ENCODE measurements at regions not wholly inside any gene's neighbourhood (a gene's known extent, or its start where the extent isn't known, plus 50 kb on each side); places are given as distances from the start of the nearest gene placed in this dataset.
"Not testable (repeated sequence)": the region's sequence is repeated elsewhere in the genome, so short reads cannot be mapped to it uniquely, and the experiment has no call there.

DNA sequence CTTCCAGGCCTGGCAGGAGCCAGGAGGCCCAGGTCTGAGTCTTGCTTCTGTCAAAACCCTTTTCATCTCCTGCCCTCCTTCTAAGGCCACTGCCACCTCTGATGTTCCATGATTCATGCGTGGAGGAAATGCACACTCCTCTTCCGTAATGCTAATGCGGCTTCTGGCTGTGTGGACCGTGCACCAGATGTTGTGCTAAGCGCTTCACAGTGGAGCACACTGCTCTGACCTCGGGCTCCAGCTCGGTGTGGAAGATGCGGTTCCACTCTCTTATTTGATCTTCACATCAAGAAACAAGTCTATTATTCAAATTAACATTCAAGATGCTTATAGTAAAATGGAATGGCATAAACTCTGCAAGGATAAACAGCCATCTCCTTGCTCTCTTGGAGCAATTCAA is 629.2 kb downstream of the UQCRFS1 start:
- no peak for DNase-seq

DNA sequence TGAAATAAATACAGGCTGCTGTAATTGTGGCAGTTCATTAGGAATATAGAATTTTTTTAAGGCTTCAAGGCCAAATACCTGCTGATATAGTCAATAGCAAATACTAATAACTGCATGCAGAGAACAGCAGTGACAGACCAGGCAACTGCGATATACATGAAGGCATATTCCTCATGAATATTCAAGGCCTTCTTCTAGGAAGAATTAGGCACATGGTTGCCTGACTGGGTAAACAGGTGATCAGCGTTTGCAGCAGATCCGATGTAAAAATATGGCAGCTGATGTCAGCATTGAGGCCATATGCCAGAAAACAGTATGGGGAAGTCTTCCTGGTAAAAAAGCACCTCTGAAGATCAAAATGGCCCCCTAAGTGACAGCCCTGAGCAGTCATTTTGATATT is 629.7 kb downstream of the UQCRFS1 start:
- DNase-seq = no peak

DNA sequence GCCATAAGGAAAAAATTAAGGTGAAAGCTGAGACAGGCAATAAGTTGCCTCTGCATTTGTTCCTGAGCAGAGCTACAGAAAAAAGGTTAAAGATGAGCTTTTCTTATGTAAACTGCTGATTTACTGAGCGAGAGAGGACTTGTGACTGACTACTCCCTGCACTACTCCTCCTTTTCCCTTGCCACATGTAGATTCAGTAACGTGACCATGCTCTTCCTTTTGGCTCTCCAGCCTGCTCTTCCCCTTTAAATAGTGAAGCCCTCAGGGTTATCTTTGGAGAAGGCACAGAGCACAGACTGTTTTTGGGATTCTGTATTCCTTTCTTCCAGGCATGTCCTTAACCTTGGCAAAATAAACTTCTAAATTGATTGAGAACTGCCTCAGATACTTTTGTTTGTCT is 630.2 kb downstream of the UQCRFS1 start:
- DNase-seq = no peak

DNA sequence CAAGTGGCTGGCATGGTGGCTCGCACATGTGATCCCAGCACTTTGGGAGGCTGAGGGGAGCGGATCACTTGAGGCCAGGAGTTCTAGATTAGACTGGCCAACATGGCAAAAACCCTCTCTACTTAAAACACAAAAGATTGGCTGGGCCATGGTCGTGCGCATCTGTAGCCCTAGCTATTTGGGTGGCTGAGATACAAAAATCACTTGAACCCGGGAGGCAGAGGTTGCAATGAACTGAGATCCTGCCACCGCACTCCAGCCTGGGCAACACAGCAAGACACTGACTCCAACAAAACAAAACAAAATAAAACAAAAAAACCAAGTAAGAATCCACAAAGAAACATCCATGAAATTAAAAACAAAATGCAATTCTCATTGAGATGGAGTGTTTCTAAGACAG is 630.6 kb downstream of the UQCRFS1 start:
- DNase-seq = no peak

DNA sequence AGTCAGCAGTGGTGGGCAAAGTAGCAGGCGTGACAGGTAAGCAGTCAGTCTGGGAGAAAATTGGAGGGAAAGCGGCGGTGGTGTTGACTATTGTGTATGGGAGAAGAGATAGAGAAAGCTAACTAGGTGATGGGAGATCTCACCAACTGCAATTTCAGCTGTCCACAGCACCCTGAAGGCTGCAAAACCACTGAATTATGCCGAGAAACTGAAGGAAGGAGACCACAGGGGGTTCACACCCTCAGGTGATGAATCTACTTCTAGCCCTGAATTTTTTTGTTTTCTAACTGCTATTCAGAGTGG is 631.5 kb downstream of the UQCRFS1 start:
- DNase-seq = no peak

DNA sequence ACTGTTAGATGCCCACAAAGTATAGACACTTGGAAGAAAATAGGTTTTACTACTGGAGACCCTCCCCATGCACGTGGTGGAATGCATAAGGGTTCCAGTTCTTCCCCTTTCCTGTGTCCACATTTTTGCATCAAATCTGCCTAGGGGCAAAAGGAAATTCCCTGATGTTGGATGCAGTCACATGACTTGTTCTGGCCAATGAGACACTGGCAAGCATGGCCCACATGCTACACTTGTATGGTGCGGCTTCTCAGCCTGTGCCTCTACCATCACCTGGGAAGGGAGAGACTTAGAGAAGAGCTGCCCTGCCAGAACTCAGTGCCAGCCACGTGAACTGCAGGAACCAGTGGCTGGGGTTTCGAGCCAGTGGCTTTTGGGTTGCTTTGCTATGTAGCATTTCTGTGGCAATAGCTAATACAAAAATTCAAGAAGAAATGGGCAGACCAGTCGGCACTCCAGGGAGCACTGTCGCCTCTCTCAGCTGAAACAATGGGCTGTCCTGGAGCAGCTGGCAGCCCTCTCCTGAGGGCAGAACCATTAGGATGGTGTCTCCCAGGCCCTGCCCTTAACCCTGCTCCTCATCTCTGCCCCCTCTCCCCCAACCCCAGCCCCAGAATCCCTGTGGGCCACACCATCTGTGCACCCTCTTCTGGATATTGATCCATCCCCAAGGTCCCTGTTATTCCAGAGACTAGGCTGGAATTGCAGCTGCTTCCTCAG is 634.0 kb downstream of the UQCRFS1 start:
- DNase-seq = no peak

DNA sequence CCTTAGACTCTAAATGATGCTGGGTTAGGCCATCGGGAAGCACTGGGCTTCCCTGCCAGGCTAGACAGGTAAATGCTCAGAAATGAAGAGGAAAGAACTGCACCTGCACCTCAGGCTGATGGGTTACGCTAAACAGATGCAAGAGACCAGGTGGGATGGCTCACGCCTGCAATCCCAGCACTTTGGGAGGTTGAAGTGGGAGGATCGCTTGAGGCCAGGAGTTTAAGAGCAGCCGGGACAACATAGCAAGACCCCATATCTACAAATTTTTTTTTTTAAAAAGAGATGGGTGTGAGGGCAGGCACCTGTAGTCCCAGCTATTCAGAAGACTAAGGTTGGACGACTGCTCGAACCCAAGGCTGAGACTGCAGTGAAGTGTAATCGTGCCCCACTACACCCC is 634.7 kb downstream of the UQCRFS1 start:
- no peak for DNase-seq

DNA sequence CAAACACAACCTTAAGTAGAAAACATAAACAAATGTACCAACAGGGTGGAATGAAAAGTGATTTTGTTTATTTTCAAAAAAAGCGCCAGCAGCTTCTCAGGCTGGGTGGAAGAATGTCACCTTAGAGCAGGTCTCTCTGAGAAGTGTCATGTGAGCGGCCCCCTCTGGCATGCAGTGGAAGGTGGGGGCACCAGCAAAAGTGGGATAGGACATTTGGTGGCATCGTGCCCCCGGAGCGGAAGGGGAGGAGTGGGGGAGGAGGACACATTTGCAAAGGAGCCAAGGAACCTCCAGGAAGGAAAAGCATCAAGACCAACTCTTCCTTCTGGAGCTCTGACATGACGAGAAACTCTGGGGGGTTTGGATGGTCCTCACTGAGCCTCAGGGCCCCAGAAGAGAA is 635.3 kb downstream of the UQCRFS1 start:
- DNase-seq = no peak

DNA sequence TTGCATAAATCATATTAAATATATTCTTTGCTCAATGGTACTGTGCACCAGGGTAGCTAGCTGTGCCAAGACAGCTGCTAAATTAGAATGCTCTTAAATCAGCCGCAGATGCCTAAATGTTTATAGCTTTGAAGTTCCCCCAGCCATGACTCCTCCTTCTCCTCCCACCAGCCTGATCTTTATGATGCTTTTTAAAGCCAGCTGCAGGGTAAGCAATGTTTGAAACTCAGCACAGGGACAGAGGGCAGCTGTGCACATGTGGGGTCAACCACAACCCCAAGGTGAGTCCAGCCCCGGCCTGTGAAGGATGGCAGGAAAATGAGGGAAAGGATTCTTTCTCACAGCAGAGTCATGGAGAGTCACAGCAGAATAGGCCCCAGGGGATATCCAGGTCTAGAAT is 635.7 kb downstream of the UQCRFS1 start:
- no peak for DNase-seq

DNA sequence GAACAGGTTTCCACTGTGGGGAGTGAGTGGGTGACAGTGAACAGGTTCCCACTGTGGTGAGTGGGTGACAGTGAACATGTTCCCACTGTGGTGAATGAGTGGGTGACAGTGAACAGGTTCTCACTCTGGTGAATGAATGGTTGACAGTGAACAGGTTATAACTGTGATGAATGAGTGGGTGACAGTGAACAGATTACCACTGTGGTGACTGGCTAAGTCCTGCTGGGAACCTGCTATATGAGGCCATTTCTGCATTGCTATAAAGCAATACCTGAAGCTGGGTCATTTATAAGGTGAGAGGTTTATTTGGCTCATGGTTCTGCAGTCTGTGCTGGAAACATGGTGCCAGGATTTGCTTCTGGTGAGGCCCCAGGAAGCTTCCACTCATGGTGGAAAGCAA is 637.1 kb downstream of the UQCRFS1 start:
- no peak for DNase-seq

DNA sequence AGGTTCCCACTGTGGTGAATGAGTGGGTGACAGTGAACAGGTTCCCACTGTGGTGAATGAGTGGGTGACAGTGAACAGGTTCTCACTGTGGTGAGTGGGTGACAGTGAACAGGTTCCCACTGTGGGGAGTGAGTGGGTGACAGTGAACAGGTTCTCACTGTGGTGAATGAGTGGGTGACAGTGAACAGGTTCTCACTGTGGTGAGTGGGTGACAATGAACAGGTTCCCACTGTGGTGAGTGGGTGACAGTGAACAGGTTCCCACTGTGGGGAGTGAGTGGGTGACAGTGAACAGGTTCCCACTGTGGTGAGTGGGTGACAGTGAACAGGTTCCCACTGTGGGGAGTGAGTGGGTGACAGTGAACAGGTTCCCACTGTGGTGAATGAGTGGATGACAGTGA is 637.6 kb downstream of the UQCRFS1 start:
- DNase-seq = not testable (repeated sequence)

DNA sequence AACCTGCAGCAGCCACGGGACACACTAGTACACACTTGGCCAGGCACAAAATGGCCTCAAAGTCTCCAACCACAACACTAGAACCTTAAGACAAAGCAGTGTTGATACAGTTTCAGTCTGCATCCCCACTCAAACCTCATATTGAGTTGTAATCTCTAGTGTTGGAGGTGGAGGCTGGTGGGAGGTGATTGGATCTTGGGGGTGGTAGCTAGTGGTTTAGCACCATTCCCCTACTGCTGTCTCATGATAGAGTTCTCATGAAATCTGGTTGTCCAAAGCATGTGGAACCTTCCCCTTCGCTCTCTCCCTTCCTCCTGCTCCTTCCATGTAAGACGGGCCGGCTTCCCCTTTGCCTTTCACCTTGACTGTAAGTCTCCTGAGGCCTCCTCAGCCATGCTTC is 638.7 kb downstream of the UQCRFS1 start:
- no peak for DNase-seq

DNA sequence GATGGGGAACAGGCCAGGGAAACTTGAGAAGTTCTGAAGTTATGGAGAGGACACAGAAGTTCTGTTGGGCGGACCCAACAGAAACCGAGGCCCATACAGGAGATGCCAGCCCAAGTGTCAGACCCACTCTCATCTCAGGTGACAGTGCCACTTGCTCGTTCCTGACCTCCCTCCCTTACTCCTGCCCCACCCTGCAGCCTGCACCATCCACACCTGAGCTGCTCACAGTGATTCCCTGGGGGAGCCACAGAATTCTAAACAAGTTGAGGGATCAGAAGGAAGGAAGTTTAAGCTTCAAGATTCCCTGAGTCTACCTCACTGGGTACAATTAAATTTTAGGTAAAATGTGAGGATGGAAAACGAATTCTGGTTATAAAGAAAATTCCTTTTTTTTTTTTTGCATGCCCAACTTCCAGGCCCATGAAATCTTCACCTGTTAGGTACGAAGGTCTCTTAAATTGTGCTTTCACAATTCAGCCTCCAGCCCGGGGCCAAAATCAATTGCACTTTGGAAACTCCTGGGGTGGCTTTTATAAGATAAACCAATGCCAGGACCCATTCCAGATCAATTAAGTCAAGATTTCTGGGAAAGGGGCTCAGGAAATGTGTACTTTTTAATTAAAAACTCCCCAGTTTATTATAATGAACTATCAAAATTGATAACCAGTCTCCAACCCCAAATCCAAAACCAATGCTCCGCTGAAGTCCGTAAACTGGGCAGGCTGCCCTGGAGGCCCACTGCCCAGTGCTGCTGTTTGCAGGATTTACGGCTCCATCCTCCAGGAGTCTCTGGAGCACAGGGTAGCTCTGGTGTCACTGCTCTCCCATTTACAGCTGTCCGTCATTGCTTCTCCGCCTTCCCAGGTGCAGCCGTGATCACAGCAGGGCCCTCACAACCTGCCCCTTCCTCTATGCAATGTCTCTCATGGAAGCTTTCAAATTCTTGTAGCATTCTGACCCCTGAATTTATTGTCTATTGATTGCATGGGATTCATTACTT is 643.5 kb downstream of the UQCRFS1 start:
- no peak for DNase-seq

DNA sequence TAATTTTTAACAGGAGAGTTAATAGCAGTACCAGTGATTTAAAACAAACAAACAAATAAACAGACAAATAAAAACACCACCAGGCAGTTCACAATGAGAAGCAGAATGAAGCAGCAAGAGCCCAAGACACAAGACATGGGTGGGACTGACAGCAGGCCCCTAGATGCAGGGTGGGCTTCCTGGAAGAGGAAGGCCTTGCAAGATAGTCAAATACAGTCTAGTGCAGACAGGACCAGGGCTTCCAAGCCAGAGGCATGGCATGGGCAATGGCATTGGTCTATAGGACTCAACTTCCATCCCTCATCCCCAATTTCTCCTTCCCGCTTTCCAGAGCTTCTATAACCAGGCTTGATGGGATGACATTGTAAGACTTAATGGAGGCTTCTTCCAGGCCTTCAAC is 645.1 kb downstream of the UQCRFS1 start:
- DNase-seq = no peak

DNA sequence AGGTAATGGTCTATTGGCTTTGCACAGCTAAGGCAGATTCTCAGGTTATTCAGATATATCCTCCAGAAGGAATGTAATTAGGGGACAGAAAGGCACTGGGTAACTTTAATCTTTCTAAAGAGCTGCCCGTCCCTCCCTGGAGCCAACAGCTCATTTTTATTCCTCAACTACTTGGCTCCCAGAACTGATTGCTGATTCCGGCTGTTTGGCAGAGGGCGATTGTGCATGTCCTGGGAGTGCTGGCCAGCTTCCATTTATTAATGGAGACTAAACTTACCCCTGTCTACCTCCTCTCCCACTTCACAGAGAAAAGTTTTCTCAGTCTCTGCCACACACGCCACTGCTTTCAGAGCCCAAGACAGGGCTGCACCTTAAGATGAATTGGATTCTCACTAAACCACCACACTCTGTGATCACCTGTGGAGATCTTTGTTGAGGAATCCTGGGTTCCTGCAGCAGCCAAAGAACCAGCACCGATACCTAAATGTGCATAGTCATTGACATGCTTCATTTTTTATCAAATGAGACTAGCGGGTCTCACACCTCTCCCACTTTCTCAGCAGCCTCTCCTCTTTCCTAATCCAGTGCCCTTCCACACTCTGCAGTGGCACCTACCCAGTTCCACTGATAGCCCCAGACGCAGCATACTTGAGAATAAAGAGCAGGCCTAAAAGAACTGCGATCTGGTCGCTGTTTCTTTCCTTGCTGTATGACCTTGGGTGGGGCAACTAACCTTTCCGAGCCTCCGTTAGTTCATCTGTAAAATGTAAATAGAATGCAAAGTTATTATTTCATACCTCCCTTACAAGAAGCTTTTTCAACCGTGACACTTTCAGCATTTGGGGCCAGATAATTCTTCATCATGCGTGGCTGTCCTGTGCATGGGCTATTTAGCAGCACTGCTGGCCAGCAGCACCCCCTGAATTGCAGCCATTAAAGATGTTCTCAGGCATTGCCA is 648.7 kb downstream of the UQCRFS1 start:
- no peak for DNase-seq

DNA sequence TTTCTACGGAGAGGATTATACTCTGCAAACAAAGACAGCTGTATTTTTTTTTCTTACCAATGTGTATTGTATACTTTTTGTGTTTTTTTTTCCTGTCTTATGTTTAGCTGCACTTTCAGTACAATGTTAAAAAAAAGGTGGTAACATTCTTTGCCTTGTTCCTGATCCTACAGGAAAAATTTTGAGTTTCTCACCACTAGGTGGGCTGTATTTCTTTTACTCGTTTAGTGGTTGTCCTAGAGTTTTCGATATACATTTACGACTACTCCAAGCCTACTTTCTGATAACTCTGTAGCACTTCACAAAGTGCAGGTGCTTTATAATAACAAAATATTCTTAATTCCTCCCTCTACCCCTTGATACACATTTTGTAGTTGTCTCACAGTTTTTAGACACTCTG is 652.2 kb downstream of the UQCRFS1 start:
- no peak for DNase-seq

DNA sequence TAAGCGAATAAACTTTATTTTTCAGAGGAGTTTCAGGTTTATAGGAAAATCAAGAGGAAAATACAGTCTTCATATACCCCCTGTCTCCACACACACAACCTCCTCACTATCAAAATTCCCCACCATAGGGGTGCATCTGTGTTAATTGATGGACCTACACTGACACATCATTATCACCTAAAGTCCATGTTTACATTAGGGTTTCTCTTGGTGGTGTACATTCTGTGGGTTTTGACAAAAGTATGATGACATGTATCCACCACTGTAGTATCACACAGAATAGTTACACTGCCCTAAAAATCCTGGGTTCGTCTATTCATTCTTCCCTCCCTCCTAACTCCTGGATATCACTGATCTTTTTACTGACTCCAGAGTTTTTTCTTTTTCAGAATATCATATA is 654.2 kb downstream of the UQCRFS1 start:
- DNase-seq = no peak

DNA sequence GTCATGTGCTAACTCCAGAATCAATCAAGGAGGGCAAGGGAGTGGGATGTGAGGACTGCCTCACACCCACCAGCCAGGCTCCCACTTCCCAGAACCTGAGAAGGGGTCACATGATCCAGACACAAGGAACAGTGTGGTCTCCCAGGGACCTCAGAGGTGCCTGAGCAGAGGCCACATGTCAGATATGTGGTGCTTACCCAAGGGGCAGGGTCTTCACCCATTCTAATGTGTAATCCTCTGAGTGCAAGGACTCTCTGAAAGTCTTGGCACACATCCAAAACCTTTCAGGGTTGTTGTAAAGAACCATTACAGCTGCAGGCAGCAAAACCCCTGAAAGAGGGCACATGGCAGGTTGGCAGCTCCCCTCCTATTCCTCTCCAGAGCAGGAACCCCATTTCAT is 656.6 kb downstream of the UQCRFS1 start:
- DNase-seq = no peak

DNA sequence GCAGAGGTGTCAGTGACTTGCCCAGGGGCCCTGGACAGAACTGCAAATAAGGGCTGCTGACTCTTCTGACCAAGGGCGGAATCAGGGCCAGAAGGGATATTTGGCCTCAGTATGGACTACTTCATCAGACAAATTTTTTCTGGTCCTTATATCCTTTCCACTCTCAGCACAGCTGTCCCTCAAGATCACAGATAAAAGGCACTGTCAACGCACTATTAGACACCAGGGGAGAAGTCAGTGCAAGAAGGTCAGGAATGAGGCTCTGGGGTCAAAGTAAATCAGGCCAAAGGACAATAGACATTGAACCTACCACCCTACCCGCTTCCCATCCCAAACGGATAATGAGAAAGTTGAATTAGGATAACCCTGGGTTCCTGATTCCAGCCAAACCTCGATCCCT is 657.6 kb downstream of the UQCRFS1 start:
- no peak for DNase-seq

DNA sequence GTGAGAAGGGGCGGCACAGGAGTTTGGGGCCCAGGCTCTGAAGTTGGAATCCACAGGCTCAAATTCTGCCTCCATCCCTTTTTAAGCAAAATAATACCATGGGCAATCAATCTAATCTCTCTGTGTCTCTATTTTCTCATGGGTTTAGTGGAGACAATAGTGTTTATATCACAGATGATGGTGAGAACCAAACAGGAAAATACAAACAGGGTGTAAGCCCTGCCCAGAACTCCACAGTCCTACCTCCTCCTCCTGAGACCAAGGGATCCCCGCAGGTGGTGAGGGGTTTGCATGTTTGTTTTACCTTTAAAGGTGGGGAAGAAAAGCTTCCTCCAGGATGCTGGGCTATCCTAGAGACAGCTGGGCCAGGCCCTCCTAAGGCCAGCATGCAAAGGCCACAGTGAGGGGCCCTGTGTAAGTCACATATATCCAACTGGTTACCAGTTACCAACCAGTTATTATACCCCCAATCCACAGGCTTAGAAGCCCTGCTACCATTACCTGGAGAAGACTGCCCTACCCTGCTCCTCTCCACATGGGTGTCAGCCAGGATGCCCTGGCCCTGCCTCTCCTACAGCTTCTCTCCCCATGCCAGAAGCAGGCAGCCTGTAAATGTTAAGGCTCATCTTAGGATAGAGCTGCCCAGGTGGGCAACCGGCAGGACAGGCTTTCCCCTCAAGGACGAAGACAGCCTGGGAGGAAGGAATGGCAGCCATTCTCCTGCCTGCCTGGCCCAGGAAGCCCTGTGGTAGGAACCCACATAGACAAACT is 658.4 kb downstream of the UQCRFS1 start:
- no peak for DNase-seq

DNA sequence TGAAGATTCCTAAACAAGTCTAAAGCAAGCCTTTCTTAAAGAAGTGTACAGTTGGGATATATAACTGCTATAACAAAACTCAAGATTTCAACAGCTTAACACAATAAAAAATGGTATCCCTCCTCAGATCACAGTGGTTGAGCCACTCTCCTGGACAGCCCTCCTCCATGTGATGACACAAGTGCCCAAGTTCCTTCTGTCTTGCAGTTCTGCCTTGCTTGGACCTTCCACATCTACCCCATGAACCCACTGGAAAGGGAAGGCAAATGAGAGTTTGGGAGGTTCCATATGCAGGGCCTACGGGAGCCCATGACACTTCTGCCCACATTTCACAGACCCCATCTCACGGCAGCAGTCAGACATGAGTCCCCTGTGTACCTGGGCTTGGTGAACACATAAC is 659.2 kb downstream of the UQCRFS1 start:
- DNase-seq = no peak

DNA sequence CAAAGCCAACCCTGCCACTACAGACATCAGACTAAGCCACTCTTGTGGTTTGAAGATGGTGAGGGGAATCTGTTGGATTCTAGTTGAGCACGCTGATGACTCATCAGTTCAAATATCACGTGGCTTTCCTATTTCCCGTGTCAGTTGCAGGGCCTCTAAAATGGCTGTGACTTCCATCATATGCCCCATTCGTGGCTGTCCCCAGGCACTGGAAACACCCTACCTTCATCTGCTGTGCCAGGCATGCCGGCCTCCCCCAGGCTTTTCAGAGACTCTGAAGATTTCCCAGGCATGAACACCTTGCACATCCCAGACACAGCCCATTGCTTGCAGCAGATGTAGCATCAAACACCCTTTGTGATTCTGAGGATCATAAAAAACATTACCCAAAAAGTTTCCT is 659.9 kb downstream of the UQCRFS1 start:
- DNase-seq = no peak
